ENCODE measurements at regions not wholly inside any gene's neighbourhood (a gene's known extent, or its start where the extent isn't known, plus 50 kb on each side); places are given as distances from the start of the nearest gene placed in this dataset.
"Not testable (repeated sequence)": the region's sequence is repeated elsewhere in the genome, so short reads cannot be mapped to it uniquely, and the experiment has no call there.

DNA sequence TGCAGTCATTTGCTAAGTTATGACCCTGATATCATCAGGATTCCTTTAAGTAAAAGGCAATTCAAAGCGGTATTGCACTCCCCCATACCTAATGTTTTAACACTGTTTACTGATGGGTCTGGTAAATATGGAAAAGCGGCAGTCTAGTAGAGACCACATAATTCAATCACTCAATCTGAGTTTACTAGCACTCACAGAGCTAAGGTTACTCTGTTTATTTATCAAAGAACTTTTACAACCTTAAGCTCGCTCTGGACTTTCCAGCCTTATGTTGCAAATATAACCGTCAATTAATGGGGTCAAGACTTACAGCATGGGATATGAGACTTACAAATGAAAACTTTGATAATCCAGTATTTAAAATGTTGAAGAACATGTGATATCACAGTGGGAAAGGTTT, 124.5 kb upstream of the ZCCHC13 start:
- no peak for DNase-seq

- no peak for DNase-seq
Measured at GRCh38 chrX:74179071-74179470, 124.9 kb upstream of the ZCCHC13 start.

- DNase-seq: no peak
Measured at GRCh38 chrX:74178536-74178935, 125.4 kb upstream of the ZCCHC13 start.

DNA sequence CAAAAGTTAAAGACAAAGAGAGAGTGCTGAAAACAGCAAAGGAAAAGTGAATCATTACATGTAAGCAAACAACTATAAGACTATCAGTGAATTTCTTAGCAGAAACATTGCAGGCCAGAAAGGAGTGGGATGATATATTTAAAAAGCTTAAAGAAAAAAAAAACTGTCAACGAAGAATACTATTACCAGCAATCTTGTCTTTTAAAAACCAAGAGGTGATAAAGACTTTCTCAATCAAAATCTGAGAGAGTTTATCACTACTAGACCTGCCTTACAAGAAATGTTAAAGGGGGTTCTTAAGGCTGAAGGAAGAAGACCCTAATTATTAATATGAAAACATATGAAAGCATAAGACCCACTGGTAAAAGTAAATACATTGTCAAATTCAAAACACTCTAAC, 132.5 kb upstream of the ZCCHC13 start:
- no peak for DNase-seq

DNA sequence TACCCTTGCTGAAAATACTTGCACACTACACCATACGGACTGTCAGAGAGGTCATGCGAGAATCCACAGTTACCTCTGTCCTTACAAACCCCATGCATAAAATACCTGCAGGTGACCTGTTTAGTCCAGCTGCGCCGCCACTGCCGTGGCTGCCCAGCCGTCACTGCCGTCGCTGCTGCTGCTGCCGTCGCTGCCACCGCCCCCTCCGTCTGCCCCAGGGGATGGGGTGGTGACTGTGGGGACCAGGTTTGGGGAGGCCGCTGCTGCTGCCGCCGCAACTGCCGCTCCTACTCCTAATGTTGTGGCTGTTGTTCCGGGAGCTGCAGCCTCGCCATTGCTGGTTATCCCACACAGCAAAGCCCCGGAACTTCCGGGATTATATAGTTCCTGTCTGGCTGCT, 141.8 kb upstream of the ZCCHC13 start:
- no peak for DNase-seq

- DNase-seq: no peak
Measured at GRCh38 chrX:74160816-74161215, 143.2 kb upstream of the ZCCHC13 start.

DNA sequence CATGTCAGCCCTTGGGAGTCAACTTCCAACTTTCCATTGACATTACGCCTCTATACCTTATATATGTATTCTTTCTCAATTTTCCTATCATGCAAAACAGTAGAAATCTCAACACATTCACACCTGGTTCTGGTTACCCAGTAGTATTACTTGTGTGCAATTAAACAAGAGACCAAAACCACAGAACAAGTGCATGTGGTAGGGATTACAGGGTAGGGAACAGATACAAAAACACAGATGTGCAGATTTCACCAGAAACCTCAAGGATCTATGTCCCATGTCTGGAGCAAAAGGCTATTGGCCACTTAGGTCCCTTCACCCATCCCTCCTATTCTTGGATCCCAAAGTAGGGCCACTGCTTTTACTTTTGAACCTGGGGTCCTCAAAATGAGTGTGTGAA, 143.6 kb upstream of the ZCCHC13 start:
- no peak for DNase-seq

DNA sequence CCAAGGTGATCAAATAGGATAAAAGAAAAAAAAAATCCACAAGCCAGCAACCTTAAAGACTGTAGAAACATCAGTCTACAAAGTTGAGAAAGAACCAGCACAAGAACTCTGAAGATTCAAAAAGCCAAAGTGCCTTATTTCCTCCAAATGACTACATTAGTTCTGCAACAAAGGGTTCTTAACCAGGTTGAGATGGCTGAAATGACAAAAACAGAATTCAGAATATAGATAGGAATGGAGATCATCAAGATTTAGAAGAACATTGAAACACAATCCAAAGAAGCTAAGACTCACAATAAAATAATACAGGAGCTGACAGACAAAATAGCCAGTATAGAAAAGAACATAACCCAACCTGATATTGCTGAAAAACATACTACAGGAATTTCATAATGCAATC, 156.5 kb upstream of the ZCCHC13 start:
- DNase-seq: no peak

DNA sequence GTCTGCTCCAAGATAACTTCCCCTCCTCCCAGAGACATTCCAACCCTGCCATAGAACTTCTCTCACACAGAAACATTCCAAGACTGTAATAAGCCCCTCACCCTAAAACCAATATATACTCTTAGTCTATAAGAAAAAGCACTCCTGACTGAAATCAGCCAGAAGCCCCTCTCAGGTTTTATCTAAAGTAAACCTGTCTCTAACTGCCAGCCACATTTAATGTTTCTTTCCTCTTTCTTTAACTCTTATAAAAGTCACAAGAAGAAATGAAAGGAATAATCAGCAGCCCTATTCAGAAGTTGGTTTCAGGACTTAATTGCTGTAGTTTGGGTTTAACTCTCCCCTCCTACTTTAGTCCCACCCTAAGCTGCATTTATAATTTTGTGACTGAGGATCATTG, 165.0 kb upstream of the ZCCHC13 start:
- DNase-seq: no peak

DNA sequence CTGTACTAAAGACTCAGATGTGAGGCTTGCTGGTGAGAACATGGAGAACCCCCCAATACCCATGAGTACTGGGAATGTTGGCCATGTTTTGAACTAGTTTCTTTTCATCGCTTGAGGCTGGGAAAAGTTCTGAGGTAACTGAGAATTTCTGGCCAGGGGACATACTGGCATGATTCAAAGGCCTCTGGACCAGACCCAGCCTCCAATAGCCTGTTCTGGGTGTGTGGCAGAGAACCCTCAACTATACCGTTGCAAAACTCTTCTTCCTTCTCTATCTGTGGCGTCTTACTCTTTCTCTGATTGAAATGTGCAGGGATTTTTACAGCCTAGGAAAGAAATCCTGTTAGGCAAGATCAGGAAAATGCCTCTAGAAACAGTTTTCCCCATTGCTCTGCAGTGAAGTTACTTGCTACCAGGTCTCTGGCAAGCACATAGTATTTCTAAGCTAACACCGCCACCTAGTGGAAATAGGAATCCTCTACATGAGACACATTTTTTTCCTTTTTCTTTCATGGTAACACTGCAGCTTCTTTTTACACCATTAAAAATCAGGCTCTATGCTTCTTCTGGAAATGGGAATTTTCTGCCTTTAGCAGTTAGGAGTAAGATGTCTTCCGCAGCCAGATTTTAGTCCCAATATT, 170.7 kb upstream of the ZCCHC13 start:
- DNase-seq: no peak

GRCh38 chrX:74132280-74132679, 171.7 kb upstream of the ZCCHC13 start:
- DNase-seq: no peak

- DNase-seq: no peak
Measured at GRCh38 chrX:74119016-74119910, 184.7 kb upstream of the ZCCHC13 start.

DNA sequence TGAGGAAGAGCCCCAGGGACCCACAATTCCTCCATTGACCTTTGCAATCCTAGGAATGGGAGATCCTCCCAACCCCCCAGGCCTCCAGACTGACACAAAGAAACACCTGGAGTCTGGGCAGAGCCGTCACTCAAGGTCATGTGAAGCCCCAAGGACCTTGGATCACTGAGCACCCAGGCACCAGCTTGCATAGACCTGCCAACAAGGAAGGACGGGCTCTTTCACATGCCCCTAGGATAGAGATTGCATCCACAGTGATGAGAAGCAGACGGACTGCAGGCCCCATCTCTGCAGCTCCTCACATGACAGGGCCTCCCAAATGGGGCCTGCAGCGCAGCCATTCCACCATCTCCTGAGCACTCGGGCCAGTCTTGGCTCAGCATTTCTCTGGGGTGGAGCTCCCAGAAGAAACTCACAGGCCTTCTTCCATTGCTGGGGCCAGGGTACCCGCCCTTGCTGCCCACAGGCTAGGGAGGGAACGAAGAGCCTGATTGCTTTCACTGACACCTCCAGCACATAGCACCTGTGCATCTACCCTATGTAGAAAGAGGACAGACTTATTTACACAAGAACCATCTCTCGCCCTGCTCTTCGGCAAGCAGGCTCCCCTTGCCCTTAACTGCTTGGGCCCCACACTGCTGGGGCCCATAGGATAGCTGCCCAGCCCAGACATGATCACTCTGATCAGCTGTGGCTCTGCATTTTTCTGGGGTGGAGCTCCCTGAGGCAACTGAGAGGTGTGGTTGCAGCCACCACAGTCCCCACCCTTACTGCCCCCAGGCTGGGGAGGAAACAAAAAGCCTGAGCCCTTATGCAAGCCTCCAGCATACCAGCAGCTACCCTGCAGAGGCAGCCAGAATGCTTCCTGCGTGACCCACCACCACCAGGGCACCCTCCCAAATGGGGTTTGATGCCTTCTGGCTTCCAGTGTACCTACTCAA, 185.7 kb upstream of the ZCCHC13 start:
- DNase-seq: no peak

- no peak for DNase-seq
Measured at GRCh38 chrX:74111245-74111644, 192.7 kb upstream of the ZCCHC13 start.

DNA sequence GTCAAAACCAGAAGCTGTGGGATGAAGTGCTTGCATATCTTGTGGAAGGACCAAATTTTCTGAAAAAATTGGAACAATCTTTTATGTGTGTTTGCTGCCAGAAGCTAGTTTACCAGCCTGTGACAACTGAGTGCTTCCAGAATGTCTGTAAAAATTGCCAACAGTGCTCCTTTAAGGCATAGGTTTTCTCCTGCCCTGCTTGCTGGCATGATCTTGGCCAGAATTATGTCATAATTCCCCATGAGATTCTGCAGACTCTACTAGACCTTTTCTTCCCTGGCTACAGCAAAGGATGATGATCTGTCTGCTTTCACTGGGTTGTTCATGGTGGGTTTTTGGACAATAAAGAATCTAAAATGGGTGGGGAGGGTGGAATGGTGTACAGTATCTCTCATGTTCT, 196.3 kb upstream of the ZCCHC13 start:
- DNase-seq: no peak

- DNase-seq: no peak
Measured at GRCh38 chrX:74104356-74105015, 199.5 kb upstream of the ZCCHC13 start.

- DNase-seq: not testable (repeated sequence)
Measured at GRCh38 chrX:74098407-74098806, 205.6 kb upstream of the ZCCHC13 start.

DNA sequence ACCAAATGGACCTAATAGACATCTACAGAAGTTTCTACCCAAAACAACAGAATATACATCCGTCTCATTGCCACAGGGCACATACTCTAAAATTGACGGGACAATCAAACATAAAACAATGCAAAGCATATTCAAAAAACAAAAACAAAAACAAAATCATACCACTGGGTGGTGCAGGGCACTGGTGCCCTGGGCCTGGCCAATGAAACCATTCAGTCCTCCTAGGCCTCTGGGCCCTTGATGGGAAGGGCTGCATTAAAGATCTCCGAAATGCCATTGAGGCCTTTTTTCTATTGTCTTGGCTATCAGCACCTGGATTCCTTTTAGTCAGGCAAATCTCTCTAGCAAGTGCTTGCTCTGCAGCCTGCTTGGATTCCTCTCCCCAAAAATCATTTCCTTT, 213.9 kb upstream of the ZCCHC13 start:
- no peak for DNase-seq

DNA sequence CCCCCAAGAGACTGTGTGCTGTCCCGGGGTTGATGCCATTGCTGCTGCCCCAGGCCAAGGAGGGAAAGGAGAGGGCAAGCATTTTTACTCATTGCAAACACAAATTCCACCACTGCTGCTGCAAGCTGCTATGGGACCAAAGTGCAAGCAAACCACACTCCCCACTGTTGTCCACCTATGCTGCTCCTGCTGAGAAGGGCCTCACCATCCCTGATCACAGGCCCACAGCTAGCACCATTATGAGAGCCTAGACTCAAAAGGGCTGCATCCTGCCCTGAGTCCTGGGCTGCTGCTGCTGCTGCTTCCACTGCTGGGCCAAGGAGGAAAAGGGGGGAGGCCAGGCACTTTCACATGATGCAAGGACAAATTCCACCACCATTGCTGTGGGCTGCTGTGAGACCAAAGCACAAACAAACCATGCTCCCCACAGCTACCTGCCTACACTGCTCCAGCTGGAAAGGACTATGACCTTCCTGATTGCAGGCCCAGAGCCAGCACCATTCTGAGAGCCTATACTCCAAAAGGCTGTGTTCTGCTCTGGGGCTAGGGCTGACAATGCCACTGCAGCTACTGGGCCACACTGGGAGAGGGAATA, 218.2 kb upstream of the ZCCHC13 start:
- no peak for DNase-seq

DNA sequence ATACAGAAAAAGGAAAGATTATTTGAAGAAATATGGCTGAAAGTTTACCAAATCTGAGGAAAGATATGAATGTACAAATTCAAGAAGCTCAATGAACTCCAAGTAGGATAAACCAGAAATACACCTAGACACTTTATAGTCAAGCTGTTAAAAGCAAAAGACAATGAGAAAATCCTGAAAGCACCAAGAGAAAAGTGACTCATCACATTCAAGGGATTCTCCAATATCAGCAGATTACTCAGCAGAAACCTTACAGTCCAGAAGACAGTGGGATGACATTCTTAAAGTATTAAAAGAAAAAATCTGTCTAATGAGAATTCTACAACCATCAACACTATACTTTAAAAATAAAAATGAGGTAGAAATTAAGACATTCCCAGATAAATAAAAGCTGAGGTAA, 223.8 kb upstream of the ZCCHC13 start:
- DNase-seq: no peak

- no peak for DNase-seq
Measured at GRCh38 chrX:74065831-74066390, 213.4 kb upstream of the XIST start.

Measured in activated effector memory CD4-positive, alpha-beta T cell treated with anti-CD3 and anti-CD28 coated beads, Interleukin-2, amount 50 U/mL, for 16 hours (primary cell).